ENCODE measurements at regions not wholly inside any gene's neighbourhood (a gene's known extent, or its start where the extent isn't known, plus 50 kb on each side); places are given as distances from the start of the nearest gene placed in this dataset.

- H3K4me3 ChIP-seq (ENCODE audit: low read depth, low read length) = no peak overlapping the region
- DNase-seq (ENCODE audit: low read depth) = peak; percentile 31
- TF ChIP-seq CTCF (IDR thresholded peaks at IDR 0.05; ENCODE audit: insufficient read depth, low read depth, low read length, missing control alignments) = no peak
Observed at GRCh38 chr18:23077493-23078256, 57.6 kb upstream of the CABLES1 start.

GRCh38 chr18:23085066-23085465 lies 50.2 kb upstream of the CABLES1 start:
- no peak for TF ChIP-seq CTCF (IDR thresholded peaks at IDR 0.05; ENCODE audit: insufficient read depth, low read depth, low read length, missing control alignments)
- DNase-seq (ENCODE audit: low read depth) = no peak
- no peak overlapping the region for H3K4me3 ChIP-seq (ENCODE audit: low read depth, low read length)
